Tibial nerve (tissue), 4 donors: ENCODE measurements at regions not wholly inside any gene's neighbourhood (a gene's known extent, or its start where the extent isn't known, plus 50 kb on each side); places are given as distances from the start of the nearest gene placed in this dataset.
"Not testable (repeated sequence)": the region's sequence is repeated elsewhere in the genome, so short reads cannot be mapped to it uniquely, and the experiment has no call there.

ENCODE experiments used
- DNase-seq, 2 donors: peaks; one replicate each; pipeline ENCODE4 v3.0.0-alpha.2; 2019; ENCODE audit warnings: low spot score in 2 of 2
- H3K27ac ChIP-seq, 4 donors: fragments of 200-600 bp; sonication (generic) in 3 of 4; one replicate each; pipeline ENCODE4 v1.5.1; 2017 to 2019; ENCODE audit warnings: mild to moderate bottlenecking in 1 of 4
- H3K27me3 ChIP-seq, 2 donors: fragments of 200-600 bp; sonication (generic) in 1 of 2; one replicate each; pipeline versions ENCODE4 v1.5.1 to v1.6.0; 2017 to 2019
- H3K36me3 ChIP-seq, 3 donors: fragments of 200-600 bp; sonication (generic); one replicate each; pipeline ENCODE4 v1.5.1; 2018 to 2019
- H3K4me1 ChIP-seq, 4 donors: fragments of 200-600 bp; sonication (generic) in 3 of 4; one replicate each; pipeline ENCODE4 v1.5.1; 2017 to 2019
- H3K4me3 ChIP-seq, 4 donors: fragments of 200-600 bp; sonication (generic) in 3 of 4; one replicate each; pipeline ENCODE4 v1.5.1; 2017 to 2019; ENCODE audit warnings: mild to moderate bottlenecking in 1 of 4, moderate library complexity in 1 of 4
- H3K9me3 ChIP-seq, 4 donors: fragments of 200-600 bp; sonication (generic) in 3 of 4; one replicate each; pipeline ENCODE4 v1.5.1; 2017 to 2019
- CTCF ChIP-seq, 5 experiments: fragments of 200-600 bp in 3 of 5; fragments of 450-650 bp in 2 of 5; sonication (generic) in 3 of 5; IDR thresholded peaks; one replicate each; pipeline ENCODE4 v1.5.1; 2016 to 2019; ENCODE audit warnings: antibody characterized with exemption in 5 of 5, mild to moderate bottlenecking in 3 of 5, moderate library complexity in 2 of 5
- EP300 ChIP-seq, 2 donors: sonication (generic); formaldehyde crosslinking; IDR thresholded peaks; one replicate each; pipeline ENCODE4 v1.6.1; 2017; ENCODE audit warnings: antibody characterized with exemption in 2 of 2, mild to moderate bottlenecking in 1 of 2
- POLR2A ChIP-seq, 2 donors: fragments of 450-650 bp; IDR thresholded peaks; one replicate each; pipeline ENCODE4 v1.6.1; 2017; ENCODE audit warnings: antibody characterized with exemption in 2 of 2, mild to moderate bottlenecking in 2 of 2, moderate library complexity in 2 of 2
- WGBS, 2 donors: methylation state at CpG; one replicate each; pipeline ENCODE4 v1.1.5; 2018; 5-methylcytosine and 5-hydroxymethylcytosine counted together

- Histone ChIP-seq H3K4me3 (no peak overlapping the region), H3K9me3 (no peaks in the 10 kb centered on the region), H3K4me1 (no peaks in the 10 kb centered on the region), H3K36me3 (no peaks in the 10 kb centered on the region), H3K27me3 (no peaks in the 10 kb centered on the region), H3K27ac (no peak overlapping the region)
- no peak for DNase-seq
- WGBS, 2 donors: 62 to 71% methylated on average over 10 of the region's 10 CpGs
- TF ChIP-seq EP300 (IDR thresholded peaks at IDR 0.05) (no peak), POLR2A (IDR thresholded peaks at IDR 0.05) (no peak), CTCF (IDR thresholded peaks at IDR 0.05) (no peak)
Measured at GRCh38 chr9:99491408-99492158, 269.5 kb downstream of the SEC61B start.

GRCh38 chr9:99497641-99498040 is 275.6 kb downstream of the SEC61B start:
- H3K27ac ChIP-seq: no peak overlapping the region
- no peaks in the 10 kb centered on the region for H3K36me3 ChIP-seq
- no peak for TF ChIP-seq POLR2A (IDR thresholded peaks at IDR 0.05)
- TF ChIP-seq CTCF (IDR thresholded peaks at IDR 0.05): no peak
- no peak for TF ChIP-seq EP300 (IDR thresholded peaks at IDR 0.05)
- 92 to 95% methylated on average over 2 of the region's 2 CpGs for WGBS, 2 donors
- no peak overlapping the region for H3K4me3 ChIP-seq
- H3K27me3 ChIP-seq: no peaks in the 10 kb centered on the region
- no peak for DNase-seq
- no peaks in the 10 kb centered on the region for H3K4me1 ChIP-seq
- peaks cover 0 to 14% (median 0%) of the 10 kb centered on the region in 4 donors for H3K9me3 ChIP-seq

GRCh38 chr9:99498979-99499378 is 276.9 kb downstream of the SEC61B start:
- H3K4me3 ChIP-seq, H3K36me3 ChIP-seq, H3K27ac ChIP-seq, H3K4me1 ChIP-seq, DNase-seq, H3K27me3 ChIP-seq: not testable (repeated sequence)
- H3K9me3 ChIP-seq: peaks cover 0 to 14% (median 0%) of the 10 kb centered on the region in 4 donors
- WGBS, 2 donors: 53 to 60% methylated on average over 3 to 8 of the region's 16 CpGs

GRCh38 chr9:99505936-99506335 is 283.9 kb downstream of the SEC61B start:
- WGBS, 2 donors: 80 to 83% methylated on average over 4 of the region's 4 CpGs
- Histone ChIP-seq H3K4me1 (no peaks in the 10 kb centered on the region), H3K27ac (no peak overlapping the region), H3K4me3 (no peak overlapping the region), H3K9me3 (peaks cover 0 to 3% (median 0%) of the 10 kb centered on the region in 4 donors), H3K27me3 (no peaks in the 10 kb centered on the region), H3K36me3 (no peaks in the 10 kb centered on the region)
- DNase-seq: no peak
- TF ChIP-seq CTCF (IDR thresholded peaks at IDR 0.05) (no peak), POLR2A (IDR thresholded peaks at IDR 0.05) (no peak), EP300 (IDR thresholded peaks at IDR 0.05) (no peak)

GRCh38 chr9:99506747-99507348 is 284.8 kb downstream of the SEC61B start:
- 87 to 91% methylated on average over 1 of the region's 1 CpG for WGBS, 2 donors
- Histone ChIP-seq H3K4me3 (no peak overlapping the region), H3K27me3 (no peaks in the 10 kb centered on the region), H3K4me1 (no peaks in the 10 kb centered on the region), H3K36me3 (no peaks in the 10 kb centered on the region), H3K9me3 (peaks cover 0 to 3% (median 0%) of the 10 kb centered on the region in 4 donors), H3K27ac (no peak overlapping the region)
- TF ChIP-seq POLR2A (IDR thresholded peaks at IDR 0.05) (no peak), CTCF (IDR thresholded peaks at IDR 0.05) (no peak), EP300 (IDR thresholded peaks at IDR 0.05) (no peak)
- DNase-seq: no peak
